ENCODE measurements at regions not wholly inside any gene's neighbourhood (a gene's known extent, or its start where the extent isn't known, plus 50 kb on each side); places are given as distances from the start of the nearest gene placed in this dataset.
"Not testable (repeated sequence)": the region's sequence is repeated elsewhere in the genome, so short reads cannot be mapped to it uniquely, and the experiment has no call there.

DNA sequence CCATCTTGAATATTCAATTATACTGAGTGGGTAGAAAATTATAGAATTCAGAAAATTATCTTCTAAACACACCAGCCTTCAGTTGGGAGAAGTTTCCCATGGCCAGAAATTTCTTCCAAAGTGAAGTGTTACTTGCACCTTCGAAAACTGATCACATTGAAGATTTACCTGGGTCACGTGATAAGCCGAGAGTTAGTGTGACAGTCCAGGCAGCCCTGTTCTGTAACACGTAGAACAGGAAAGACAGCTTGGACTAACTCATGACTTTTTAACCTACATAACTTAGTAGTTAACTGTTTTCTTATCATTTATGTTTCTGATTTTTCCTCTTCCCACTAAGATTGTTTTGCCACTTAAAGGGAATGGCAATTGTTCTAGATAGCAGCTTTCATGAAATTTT is 118.3 kb upstream of the MTHFD1L start:
- TF ChIP-seq TAF1 (IDR thresholded peaks at IDR 0.05; ENCODE audit: borderline replicate concordance, low read depth, low read length) (no peak), POLR2A (IDR thresholded peaks at IDR 0.05; ENCODE audit: low read depth, low read length) (no peak), POLR2AphosphoS5 (IDR thresholded peaks at IDR 0.05; ENCODE audit: low read depth, low read length) (no peak)
- DNase-seq (ENCODE audit: insufficient read length): no peak
- no peak for FAIRE-seq

DNA sequence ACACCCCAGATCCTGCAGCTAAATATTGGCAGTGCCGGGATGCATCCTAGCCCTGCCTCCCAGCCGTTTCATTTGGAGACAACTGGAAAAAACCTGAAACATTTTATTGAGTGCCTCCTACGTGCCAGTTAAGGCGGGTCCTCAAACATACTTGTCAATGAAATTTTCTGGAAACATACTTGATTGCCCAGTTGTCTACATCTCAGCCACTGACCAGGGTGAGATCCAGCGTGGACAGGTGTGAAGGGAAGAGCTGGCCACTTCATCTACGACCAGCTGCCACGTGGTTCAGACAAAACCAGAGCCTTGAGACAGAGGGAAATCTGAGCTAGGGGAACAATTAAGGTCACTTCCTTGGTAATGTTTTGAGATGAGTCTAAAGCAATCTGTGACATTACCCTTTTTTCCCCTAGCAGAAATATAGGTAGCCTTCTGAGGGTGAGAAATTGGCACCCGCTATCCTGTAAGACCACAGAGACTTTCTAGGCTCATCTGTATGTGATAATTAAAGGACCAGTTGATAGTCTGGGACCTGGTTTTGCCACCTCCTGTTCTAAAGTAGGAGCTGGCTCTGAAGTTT is 116.3 kb upstream of the MTHFD1L start:
- TF ChIP-seq POLR2A (IDR thresholded peaks at IDR 0.05; ENCODE audit: low read depth, low read length) (no peak), TAF1 (IDR thresholded peaks at IDR 0.05; ENCODE audit: borderline replicate concordance, low read depth, low read length) (no peak), POLR2AphosphoS5 (IDR thresholded peaks at IDR 0.05; ENCODE audit: low read depth, low read length) (no peak)
- DNase-seq (ENCODE audit: insufficient read length): no peak
- no peak for FAIRE-seq

DNA sequence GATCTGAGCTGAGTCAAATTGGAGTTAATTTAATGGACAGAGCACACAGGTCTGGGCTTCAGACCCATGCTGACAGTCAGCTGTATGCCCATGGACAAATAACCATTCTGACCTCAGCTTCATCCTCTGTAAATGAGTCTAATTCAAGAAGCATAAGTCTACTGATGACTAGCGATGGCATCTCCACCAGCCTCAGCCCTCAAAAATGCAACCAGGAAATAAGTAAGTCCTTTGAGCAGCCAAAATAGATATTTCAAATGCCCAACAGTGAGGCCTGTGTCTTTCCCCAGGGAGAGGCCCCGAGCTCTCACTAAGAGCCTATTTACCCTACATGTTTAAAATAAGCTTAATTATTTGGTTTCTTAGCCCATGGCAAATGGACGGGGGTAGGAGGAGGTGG is 114.2 kb upstream of the MTHFD1L start:
- DNase-seq (ENCODE audit: insufficient read length) (no peak), FAIRE-seq (no peak)
- TF ChIP-seq TAF1 (IDR thresholded peaks at IDR 0.05; ENCODE audit: borderline replicate concordance, low read depth, low read length) (no peak), POLR2AphosphoS5 (IDR thresholded peaks at IDR 0.05; ENCODE audit: low read depth, low read length) (no peak), POLR2A (IDR thresholded peaks at IDR 0.05; ENCODE audit: low read depth, low read length) (no peak)

DNA sequence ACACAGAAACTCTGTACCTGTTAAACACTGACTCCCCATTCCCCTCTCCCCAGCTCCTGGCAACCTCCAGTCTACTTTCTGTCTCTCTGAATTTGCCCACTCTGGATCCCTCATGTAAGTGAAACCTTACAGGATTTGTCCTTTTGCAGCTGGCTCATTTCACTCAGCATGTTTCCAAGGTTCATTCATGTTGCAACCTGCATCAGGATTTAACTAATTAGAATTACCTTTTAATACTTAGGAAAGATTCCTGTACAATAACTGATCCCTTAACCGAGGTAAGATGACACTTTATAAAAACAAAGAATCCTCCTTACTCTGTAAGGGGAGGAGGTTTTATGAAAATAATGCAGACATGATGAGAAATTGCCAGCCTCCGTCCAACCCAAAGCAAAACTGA is 113.1 kb upstream of the MTHFD1L start:
- DNase-seq (ENCODE audit: insufficient read length) (no peak), FAIRE-seq (no peak)
- no peak for TF ChIP-seq TAF1 (IDR thresholded peaks at IDR 0.05; ENCODE audit: borderline replicate concordance, low read depth, low read length)
- no peak for TF ChIP-seq POLR2AphosphoS5 (IDR thresholded peaks at IDR 0.05; ENCODE audit: low read depth, low read length)
- TF ChIP-seq POLR2A (IDR thresholded peaks at IDR 0.05; ENCODE audit: low read depth, low read length): no peak

DNA sequence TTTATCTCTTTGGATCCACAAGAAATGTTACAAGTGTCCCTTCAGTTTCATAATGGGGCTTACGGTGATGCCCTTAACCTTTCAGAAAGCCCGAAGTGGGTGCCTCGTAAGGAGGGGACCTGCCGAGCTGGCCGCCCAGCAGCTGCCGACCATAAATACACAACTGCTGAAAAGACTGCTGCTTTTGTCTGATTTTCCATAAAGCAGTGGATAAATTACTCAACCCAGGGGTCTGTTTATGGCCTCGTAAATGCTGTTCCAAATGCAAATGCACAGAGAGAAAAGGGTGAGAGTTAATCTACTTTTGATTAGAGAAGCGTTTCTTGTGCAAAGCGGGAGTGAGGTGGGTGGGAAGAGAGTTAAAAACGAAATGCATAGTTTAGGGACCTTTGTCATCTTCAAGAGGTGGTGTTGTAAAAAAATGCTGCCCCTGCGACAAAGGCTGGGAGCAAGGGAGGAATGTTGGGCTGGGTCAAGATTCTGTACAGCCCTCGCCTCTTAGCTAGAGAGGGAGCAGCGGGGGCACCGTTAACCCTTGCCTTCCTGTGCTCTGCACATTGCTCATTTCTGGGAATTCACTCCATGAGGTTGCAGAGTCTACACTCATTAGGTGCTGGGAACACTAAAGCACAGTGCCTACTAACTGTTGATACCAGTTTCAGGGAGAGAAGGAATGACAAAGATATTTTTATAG is 112.0 kb upstream of the MTHFD1L start:
- TF ChIP-seq POLR2AphosphoS5 (IDR thresholded peaks at IDR 0.05; ENCODE audit: low read depth, low read length): no peak
- no peak for TF ChIP-seq TAF1 (IDR thresholded peaks at IDR 0.05; ENCODE audit: borderline replicate concordance, low read depth, low read length)
- TF ChIP-seq POLR2A (IDR thresholded peaks at IDR 0.05; ENCODE audit: low read depth, low read length): no peak
- DNase-seq (ENCODE audit: insufficient read length) (no peak), FAIRE-seq (no peak)

DNA sequence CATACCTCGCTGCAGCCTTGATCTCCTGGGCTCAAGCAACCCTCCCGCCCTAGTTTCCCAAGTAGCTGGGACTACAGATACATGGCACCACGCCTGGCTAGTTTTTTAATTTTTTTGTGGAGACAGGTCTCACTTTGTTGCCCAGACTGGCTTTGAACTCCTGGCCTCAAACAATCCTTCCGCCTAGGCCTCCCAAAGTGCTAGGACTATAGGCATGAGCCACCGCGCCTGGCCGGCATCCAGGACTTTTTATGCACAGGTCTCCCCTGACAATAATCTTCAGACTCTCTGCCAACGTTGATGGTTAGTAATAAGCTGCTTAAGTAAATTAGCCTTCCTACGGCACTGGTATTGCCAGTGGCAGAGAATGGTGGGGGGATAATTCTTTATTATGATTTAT is 110.5 kb upstream of the MTHFD1L start:
- TF ChIP-seq POLR2AphosphoS5 (IDR thresholded peaks at IDR 0.05; ENCODE audit: low read depth, low read length) (no peak), POLR2A (IDR thresholded peaks at IDR 0.05; ENCODE audit: low read depth, low read length) (no peak), TAF1 (IDR thresholded peaks at IDR 0.05; ENCODE audit: borderline replicate concordance, low read depth, low read length) (no peak)
- DNase-seq (ENCODE audit: insufficient read length): no peak
- no peak for FAIRE-seq

DNA sequence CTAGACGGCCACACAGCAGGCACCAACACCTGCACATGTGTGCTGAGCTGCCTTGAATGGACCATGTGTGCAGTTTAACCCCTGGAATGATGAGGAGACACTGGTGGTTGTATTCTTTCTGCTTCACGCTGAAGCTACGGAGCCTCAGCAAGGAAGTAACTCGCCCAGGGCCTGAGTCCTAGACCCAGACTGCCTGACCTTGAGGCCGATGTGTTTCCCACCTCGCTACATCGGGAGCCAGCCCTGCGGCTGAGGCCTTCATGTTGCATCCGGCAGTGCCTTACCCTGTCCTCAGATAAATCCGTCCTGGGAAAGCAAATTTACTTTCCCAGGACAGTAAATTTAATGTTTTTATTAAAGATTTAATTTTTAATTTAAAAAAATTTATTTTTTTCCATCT is 110.0 kb upstream of the MTHFD1L start:
- FAIRE-seq (no peak), DNase-seq (ENCODE audit: insufficient read length) (no peak)
- TF ChIP-seq POLR2AphosphoS5 (IDR thresholded peaks at IDR 0.05; ENCODE audit: low read depth, low read length): no peak
- no peak for TF ChIP-seq POLR2A (IDR thresholded peaks at IDR 0.05; ENCODE audit: low read depth, low read length)

DNA sequence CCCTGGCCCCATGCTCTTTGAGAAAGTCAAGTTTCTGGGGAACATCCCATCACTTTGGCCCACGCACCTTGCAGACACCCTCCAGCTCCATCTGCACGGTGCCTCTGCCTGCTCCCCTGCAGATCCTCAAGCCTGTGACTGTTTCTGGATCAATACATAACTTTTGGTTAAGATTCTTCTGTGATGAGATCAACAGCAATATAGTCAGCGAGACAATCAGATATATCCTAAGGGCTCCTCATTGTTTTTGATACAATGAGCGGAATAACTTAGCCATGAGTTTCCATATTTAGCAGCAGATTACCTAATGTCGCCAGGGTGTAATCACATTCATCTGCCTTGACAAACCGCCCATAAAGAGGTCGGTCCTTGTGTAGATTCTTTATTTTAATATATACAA is 109.3 kb upstream of the MTHFD1L start:
- TF ChIP-seq TAF1 (IDR thresholded peaks at IDR 0.05; ENCODE audit: borderline replicate concordance, low read depth, low read length) (no peak), POLR2AphosphoS5 (IDR thresholded peaks at IDR 0.05; ENCODE audit: low read depth, low read length) (no peak), POLR2A (IDR thresholded peaks at IDR 0.05; ENCODE audit: low read depth, low read length) (no peak)
- FAIRE-seq (no peak), DNase-seq (ENCODE audit: insufficient read length) (no peak)

DNA sequence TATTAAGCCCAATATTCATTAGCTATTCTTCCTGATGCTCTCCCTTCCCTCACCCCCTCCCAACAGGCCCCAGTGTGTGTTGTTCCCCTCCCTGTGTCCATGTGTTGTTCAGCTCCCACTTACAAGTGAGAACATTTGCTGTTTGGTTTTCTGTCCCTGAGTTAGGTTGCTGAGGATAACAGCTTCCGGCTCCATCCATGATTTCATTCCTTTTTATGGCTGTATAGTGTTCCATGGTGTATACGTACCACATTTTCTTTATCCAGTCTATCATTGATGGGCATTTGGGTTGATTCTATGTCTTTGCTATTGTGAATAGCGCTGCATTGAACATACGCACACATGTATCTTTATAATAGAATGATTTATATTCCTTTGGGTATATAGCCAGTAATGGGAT is 107.7 kb upstream of the MTHFD1L start:
- not testable (repeated sequence) for FAIRE-seq

DNA sequence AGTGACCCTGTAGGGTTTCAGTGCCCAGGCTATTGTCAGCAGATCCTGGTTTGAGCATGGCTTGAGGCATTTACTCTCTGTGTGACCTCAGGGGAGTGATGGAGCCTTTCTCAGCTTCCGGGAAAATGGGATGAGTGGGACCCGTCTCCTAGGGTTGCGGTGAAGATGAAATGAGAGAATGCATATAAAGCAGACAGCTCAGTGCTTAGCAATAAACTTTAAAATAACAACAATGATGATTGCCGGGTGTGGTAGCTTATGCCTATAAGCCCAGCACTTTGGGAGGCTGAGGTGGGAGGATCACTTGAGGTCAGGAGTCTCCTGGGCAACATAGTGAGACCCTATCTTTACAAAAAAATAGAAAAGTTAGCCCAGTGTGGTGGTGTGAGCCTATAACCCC is 106.0 kb upstream of the MTHFD1L start:
- no peak for FAIRE-seq

More for the DNA sequence above, 107.7 kb upstream of the MTHFD1L start:
- DNase-seq (ENCODE audit: insufficient read length): not testable (repeated sequence)

DNA sequence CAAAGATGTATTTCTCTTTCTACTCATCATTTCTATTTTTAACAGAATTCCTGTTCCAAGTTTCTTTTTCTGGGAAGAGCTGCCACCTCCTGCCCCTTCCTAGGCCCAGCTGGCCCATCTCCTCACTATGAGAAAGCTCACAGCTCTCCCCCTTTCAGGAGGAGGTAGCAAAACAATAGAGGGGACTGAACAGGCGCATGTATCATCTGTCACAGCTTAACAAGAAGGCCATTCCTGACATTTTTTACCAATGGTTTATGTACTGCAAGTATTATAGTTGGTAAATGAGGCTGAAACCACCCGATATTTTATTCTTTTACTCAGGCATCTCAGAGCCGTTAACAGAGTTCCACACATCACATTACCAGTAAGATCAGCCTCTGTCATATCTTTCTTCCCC is 103.7 kb upstream of the MTHFD1L start:
- TF ChIP-seq TAF1 (IDR thresholded peaks at IDR 0.05; ENCODE audit: borderline replicate concordance, low read depth, low read length) (no peak), POLR2A (IDR thresholded peaks at IDR 0.05; ENCODE audit: low read depth, low read length) (no peak), POLR2AphosphoS5 (IDR thresholded peaks at IDR 0.05; ENCODE audit: low read depth, low read length) (no peak)
- FAIRE-seq: no peak
- no peak for DNase-seq (ENCODE audit: insufficient read length)

More for the DNA sequence above, 106.0 kb upstream of the MTHFD1L start:
- no peak for DNase-seq (ENCODE audit: insufficient read length)
- TF ChIP-seq POLR2A (IDR thresholded peaks at IDR 0.05; ENCODE audit: low read depth, low read length): no peak
- TF ChIP-seq POLR2AphosphoS5 (IDR thresholded peaks at IDR 0.05; ENCODE audit: low read depth, low read length): no peak
- TF ChIP-seq TAF1 (IDR thresholded peaks at IDR 0.05; ENCODE audit: borderline replicate concordance, low read depth, low read length): no peak

DNA sequence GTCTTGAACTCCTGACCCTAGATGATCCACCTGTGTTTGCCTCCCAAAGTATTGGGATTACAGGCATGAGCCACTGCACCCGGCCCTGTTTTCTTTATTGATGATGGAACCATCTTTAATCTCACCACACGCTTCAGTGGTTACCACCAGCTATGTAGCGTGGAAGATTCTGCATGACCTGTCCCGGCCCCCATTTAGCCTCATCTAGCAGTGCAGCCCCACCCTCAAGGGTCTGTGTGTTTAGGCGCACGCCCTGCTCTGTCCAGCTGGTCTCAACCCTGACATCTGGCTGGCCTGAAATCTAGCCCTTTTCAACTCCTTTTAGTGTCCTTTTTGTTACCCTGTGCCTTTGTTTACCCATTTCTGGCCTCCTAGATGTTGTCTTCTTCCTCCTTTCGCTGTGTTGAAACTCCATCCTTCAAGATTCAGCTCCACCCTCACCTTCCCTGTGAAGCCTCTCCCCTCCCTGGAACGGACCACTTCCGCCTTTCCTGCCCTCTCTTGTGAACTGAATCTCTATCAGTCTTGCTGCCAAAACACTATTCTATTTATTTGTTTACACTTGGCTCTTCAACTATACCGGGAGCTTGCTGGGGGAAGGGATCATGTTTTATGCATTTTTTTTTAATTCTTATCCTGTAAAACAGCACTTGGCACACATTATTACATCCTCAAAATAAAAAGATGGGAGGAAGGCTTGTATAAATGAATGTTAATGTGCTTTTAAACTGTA is 101.0 kb upstream of the MTHFD1L start:
- TF ChIP-seq TAF1 (IDR thresholded peaks at IDR 0.05; ENCODE audit: borderline replicate concordance, low read depth, low read length) (no peak), POLR2A (IDR thresholded peaks at IDR 0.05; ENCODE audit: low read depth, low read length) (no peak), POLR2AphosphoS5 (IDR thresholded peaks at IDR 0.05; ENCODE audit: low read depth, low read length) (no peak)
- no peak for DNase-seq (ENCODE audit: insufficient read length)
- FAIRE-seq: no peak

All from GM12892 (cell line).